NOMO-1 (cell line): ENCODE measurements at regions not wholly inside any gene's neighbourhood (a gene's known extent, or its start where the extent isn't known, plus 50 kb on each side); places are given as distances from the start of the nearest gene placed in this dataset.
A peak's percentile ranks its signal among the peaks of the same experiment; 100 is the strongest.

ENCODE experiments used
- DNase-seq, 2 experiments: peaks; one replicate each; lab custom pipeline; 2025; ENCODE audit not compliant: unreplicated experiment in 2 of 2; lab: John Stamatoyannopoulos, UW

GRCh38 chr4:4749137-4749536 is 110.3 kb upstream of the MSX1 start:
- no peak for DNase-seq

- DNase-seq: no peak
These were observed 113.0 kb upstream of the MSX1 start for GRCh38 chr4:4746444-4746843.

DNA sequence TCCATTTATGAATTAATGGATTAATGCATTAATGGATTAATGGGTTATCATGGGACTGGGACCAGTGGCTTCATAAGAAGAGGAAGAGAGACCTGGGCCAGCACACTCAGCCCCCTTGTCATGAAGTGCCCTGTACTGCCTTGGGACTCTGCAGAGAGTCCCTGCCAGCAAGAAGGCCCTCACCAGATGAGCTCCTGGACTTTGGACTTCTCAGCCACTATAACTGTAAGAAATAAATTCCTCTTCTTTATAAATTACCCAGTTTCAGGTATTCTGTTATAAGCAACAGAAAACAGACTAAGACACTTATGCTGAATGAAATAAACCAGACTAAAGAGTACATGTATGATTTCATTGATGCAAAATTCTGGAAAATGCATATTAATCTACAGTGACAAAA is 119.4 kb upstream of the MSX1 start:
- no peak for DNase-seq

DNA sequence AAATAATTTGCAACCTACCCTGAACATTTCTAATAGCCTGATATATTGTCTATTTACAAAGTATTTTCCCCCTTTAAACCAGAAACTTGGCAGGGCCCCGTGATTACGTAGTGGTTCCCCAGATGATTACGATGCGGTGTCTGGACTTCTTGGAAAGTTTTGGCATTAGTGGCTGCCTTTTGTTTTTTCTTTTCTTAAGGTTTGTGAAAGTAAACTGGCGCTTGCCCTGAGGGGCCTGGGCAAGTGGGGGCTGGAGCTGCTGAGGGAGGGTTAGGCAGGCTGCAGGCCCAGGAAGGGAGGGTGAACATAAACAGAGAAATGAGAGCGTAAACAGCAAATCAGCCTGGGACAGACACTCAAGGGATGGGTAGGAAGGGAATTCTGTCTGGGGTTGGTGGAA is 123.6 kb upstream of the MSX1 start:
- DNase-seq: no peak

GRCh38 chr4:4735136-4735750 is 124.2 kb upstream of the MSX1 start:
- DNase-seq: no peak

DNA sequence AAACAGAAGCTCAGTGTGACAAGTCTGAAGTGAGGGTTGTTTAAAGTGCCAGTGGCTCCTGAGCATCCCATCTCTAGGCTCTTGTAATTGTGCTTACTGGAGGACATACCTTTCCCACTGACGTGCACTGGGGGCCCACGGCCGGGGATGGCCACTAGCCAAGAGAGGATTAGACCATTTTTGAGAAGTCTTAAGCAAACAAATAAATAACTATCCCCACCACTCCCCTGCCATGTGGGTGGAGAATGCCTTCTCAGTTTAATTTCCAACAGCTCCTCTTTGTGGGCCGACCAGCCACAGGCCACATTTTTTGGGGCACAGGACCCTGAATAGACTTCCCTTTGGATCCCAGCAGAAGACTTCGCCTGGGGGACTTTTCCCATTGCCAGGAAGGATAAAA is 125.0 kb upstream of the MSX1 start:
- DNase-seq: no peak

DNA sequence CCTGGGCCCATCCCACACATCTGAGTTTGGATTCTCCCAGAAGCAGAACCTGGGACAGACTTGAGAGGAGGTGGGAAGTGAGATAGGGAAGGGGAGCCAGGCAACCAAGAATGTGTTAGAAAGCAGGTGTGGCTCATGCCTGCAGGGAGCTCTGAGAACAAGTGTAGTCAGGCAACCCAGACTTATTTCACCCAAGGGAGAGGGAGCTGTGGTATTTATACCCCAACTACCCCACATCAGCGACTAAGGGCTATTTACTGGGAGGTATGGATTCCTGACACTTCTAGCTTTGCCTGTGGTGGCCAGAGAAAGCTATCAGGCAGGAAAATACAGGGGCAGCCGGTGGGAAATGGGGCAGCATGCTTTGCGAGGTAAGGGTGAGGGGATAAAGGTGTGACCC is 125.8 kb upstream of the MSX1 start:
- DNase-seq: no peak

DNA sequence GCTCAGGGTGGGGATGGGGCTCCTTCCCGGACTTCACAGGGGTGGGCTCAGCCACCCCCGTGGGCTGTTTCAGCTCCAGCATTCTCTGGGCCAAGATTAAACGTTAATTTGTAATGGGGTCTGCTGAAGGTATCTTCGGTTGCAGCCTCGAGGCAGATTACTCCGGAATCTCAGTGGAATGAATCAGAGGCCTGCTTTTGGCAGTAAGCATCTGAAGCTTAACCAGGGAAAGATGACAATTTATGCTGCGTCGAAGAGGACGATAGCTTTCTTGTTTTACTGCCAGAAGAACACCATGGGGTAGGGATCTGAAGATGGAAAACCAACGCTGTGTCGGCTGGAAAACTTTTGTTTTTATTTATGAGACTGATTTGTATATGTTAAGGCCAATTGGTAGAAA is 129.2 kb upstream of the MSX1 start:
- no peak for DNase-seq

GRCh38 chr4:4729206-4729605 is 130.3 kb upstream of the MSX1 start:
- no peak for DNase-seq

DNA sequence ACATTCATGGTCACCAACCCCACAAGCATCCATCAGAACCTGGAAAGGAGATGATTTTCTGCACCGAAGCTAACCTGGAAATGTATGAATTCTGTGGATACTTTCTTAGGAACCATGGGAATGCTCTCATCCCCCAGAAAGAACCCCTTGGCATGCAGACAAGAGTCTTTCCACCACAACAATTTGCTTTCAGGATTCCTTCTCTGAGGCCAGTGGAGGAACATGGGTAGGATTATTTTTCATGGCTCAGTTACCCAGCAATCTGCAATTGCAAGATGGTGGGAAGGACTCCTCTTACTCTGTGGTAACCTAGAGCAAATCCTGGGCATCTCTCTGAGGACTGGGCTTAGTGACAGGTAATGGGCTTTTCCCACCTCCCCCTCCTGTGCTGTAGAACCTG is 131.9 kb upstream of the MSX1 start:
- DNase-seq: no peak

- DNase-seq: no peak
These were observed 133.4 kb upstream of the MSX1 start for GRCh38 chr4:4726051-4726450.

GRCh38 chr4:4724321-4724720 is 135.1 kb upstream of the MSX1 start:
- no peak for DNase-seq

DNA sequence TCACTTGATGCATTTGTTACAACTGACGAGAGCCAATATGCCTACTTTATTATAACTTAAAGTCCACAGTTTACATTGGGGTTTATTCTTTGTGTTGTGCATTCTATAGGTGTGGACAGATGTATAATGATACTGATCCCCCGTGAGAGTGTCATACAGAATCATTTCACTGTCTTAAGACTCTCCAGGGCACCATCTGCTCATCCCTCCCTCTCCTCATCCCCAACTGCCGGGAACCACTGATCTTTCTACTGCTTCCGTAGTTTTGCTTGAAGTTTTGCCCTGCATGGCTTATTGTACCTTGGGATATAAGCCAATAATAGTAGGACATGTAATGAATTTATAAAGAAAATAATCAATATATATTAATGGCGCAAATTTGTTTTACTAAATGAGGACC is 137.8 kb upstream of the MSX1 start:
- no peak for DNase-seq

- DNase-seq: no peak
These were observed 138.8 kb upstream of the MSX1 start for GRCh38 chr4:4720646-4721045.

DNA sequence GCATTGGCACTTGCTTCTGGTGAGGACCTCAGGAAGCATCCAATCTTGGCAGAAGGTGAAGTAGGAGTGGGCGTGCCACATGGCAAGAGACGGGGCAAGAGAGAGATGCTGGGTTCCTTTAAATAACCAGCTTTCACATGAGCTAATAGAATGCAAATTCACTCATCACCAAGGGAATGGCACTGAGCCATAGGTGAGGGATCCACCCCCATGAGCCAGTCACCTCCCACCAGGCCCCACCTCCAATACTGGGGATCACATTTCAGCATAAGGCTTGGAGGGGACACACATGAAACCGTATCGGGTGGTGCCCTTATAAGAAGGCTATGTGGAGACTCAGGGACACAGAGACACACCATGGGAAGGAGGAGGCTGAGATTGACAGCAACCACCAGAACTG is 140.0 kb upstream of the MSX1 start:
- no peak for DNase-seq

- DNase-seq: no peak
These were observed 141.8 kb upstream of the MSX1 start for GRCh38 chr4:4717692-4718091.

- no peak for DNase-seq
These were observed 145.1 kb upstream of the MSX1 start for GRCh38 chr4:4714331-4714730.

DNA sequence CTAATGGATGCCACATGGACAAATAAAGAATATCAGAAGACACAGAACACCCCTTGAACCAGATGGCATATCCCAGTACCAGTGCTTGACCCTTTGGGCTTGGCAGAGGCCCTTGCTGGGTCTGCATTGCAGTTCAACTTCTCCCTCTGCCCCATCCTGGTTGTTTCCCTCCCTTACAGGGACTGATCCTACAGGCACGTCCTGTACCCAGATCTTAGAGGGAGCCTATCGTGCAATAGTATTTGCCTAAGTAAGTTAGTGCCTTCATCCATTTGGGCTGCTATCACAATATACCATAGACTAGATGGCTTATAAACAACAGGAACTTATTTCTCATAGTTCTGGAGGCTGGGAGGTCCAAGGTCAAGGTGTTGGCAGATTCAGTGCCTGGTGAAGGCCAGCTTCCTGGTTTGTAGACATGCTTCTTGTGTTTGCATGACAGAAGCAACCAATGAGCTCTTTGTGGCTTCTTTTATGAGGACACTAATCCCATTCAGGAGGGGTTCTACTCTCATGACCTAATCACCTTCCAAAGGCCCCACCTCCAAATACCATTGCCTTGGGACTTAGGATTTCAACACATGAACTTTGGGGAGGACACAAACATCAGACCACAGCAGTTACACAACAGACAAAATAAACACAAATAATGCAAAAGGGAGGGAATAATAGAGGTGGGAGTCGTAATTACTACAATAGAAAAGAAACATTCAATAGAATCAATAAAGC is 146.5 kb upstream of the MSX1 start:
- no peak for DNase-seq

DNA sequence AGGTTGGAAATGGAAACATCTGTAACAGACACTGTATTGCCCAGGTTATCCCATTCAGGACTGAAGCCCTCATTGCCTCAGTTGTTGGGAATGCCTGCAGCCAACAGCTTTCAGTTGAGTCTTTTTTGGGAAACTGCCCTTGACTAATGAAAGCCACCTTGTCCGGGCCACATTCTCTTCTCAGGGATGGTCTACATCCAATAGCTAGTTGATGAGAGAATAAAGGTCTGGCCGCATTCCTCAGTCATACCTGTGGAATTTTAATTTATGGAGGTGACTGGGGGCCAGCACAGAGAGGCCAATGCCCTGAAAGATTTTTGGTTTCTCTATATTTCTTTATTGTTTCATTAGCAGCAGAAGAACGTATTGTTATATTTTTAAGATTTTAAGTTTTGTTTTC is 147.6 kb upstream of the MSX1 start:
- no peak for DNase-seq

DNA sequence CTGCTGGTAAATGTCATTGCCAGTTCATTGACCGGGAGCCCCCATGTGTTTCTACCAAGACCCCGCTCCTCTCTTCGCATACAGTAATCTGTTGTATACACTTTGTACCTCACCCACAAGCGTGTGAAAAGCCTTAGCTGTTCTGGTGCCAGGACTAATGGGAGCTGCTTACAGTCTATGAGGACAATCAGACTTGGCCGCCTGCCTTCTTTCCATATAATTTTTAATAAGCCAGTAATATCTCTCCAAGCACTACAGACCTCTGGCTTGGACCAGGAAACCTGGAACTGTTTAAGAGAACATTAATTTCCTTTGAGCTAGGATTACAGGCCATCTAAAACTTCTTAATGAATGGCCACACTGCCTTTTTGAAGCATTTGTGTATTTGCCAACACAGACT is 149.7 kb upstream of the MSX1 start:
- DNase-seq: no peak

DNA sequence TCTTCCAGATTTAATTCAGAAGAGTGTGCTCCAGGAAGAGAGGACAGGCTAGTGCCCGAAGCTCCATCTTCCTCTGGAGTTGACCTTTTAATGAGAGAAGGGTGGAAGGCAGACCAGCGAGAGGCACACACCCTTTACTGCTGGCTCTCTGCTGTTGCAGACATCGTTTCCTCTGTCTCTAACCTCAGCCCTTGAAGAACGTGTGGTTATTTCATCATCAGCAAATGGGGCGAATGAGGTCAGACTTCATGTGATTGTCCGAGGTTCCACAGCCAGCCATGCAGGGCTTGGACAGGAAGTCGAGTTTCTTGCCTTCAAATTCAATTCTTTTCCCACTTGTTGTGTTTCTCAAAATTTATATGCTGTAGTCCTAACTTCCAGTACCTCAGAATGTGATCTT is 155.2 kb upstream of the MSX1 start:
- DNase-seq: peak; percentile 61 to 84

- DNase-seq: no peak
These were observed 155.7 kb upstream of the STX18 start for GRCh38 chr4:4697584-4697983.

DNA sequence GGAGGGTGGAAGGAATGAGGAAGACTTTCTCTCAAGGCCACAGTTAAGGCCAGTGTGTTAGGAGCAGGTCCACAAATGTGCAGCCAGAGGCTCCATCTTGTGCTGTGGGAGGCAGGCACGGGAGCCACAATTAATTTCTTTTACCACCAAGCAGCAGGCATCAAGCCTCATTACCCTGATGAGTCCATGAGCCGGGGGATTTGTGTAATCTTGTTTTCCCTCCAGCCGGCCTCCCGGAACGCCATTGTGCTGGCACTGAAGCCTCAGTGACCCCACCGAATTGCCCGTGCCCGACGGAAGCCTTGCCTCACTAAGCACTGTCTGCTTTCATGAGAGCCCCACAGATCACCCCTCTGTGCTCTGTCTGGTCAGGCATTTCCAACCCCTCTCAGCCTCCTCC is 154.7 kb upstream of the STX18 start:
- no peak for DNase-seq
